Kidney (tissue), 13 donors: ENCODE measurements at regions not wholly inside any gene's neighbourhood (a gene's known extent, or its start where the extent isn't known, plus 50 kb on each side); places are given as distances from the start of the nearest gene placed in this dataset.

Source experiments
- DNase-seq, 5 donors: peaks; one replicate each; pipeline ENCODE4 v3.0.0-alpha.2; 2013 to 2020
- FAIRE-seq: peaks from 2 replicates; lab custom pipeline; 2012; peaks lifted over from hg19 to GRCh38; lab: Jason Lieb, UNC
- H3K27ac ChIP-seq, 2 donors: one replicate each; pipeline ENCODE4 v1.7.0; 2013; ENCODE audit warnings: low read depth in 2 of 2, low read length in 2 of 2, inconsistent platforms in 1 of 2
- H3K27me3 ChIP-seq: one replicate; pipeline ENCODE4 v1.7.1; 2013; ENCODE audit warnings: low read length, inconsistent platforms; ENCODE audit not compliant: control insufficient read depth, insufficient read depth
- H3K36me3 ChIP-seq, 3 donors: one replicate each; pipeline versions ENCODE4 v1.7.0 to v1.7.1; 2013; ENCODE audit warnings: low read length in 3 of 3, control low read depth in 1 of 3, inconsistent platforms in 1 of 3; ENCODE audit not compliant: insufficient read depth in 3 of 3, control insufficient read depth in 2 of 3
- H3K4me1 ChIP-seq, 3 donors: one replicate each; pipeline versions ENCODE4 v1.7.0 to v1.7.1; 2013; ENCODE audit warnings: low read length in 3 of 3, inconsistent platforms in 1 of 3, low read depth in 1 of 3; ENCODE audit not compliant: control insufficient read depth in 2 of 3, insufficient read depth in 2 of 3
- H3K4me3 ChIP-seq, 3 donors: one replicate each; pipeline versions ENCODE4 v1.7.0 to v1.8.1; 2013; ENCODE audit warnings: low read length in 3 of 3, control low read depth in 1 of 3, inconsistent platforms in 1 of 3
- H3K9ac ChIP-seq, 3 donors: one replicate each; pipeline versions ENCODE4 v1.7.0 to v1.7.1; 2013; ENCODE audit warnings: low read length in 3 of 3, control low read depth in 1 of 3, inconsistent platforms in 1 of 3
- H3K9me3 ChIP-seq, 3 donors: one replicate each; pipeline versions ENCODE4 v1.7.0 to v1.7.1; 2013; ENCODE audit warnings: low read length in 3 of 3, control low read depth in 1 of 3, inconsistent platforms in 1 of 3; ENCODE audit not compliant: control insufficient read depth in 2 of 3, insufficient read depth in 1 of 3
- CTCF ChIP-seq: IDR thresholded peaks from 3 replicates; pipeline ENCODE4 v1.5.1; 2012; ENCODE audit warnings: mild to moderate bottlenecking, moderate library complexity, borderline replicate concordance; ENCODE audit not compliant: insufficient read depth; ENCODE audit errors: extremely low read depth
- intact Hi-C: fragments of 100-400 bp; cut with DNase I; formaldehyde crosslinking; loops from one replicate; pipeline ENCODE4 v1.11.1; 2022
- donor health status: control.
- donor health status: control.
- donor health status: control.
- donor health status: control.
- donor health status: control.
- donor health status: DM: yes; HTN: yes; CAD: no.
- donor health status: Normal renal cell carcinoma (clear cell type).

DNA sequence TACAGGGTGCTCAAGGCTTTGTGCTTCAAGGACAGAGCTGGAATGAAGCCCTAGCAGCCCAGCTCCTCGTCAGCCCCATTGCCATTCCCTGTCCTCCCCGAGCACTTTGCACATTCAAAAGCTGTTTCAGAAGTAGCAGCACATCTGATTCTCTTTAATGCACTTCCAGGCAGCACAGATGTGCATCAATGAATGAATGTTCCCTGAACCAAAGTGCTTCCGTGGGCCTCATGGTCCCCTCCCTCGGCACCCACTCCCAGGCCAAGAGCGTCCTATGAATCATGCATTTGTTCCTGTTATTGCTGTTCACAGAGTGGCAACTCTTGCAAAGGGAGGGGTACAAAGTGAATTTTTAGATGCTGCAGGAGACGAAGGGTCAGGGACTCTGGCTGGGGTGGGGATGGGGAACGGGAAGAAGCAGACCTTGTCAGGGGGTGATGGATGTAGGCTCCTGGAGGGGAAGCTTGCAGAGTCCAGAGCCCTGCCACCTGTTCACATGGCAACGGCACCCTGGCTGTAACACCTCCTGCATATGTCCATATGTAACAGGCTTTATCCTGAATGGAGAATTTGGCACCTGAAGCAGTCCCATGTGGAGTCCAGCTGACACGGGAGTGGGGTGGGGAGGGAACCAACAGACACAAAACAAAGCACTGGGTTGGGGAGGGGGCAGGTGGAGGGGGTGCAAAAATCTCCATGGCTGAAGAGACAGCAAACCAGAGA lies 62.2 kb upstream of the BAIAP2L1 start:
- intact Hi-C loops = no loop called here
- H3K9me3 ChIP-seq = no peaks in the 10 kb centered on the region
- H3K27ac ChIP-seq = no peak overlapping the region
- no peak overlapping the region for H3K4me3 ChIP-seq
- no peak for TF ChIP-seq CTCF
- H3K27me3 ChIP-seq = no peaks in the 10 kb centered on the region
- H3K9ac ChIP-seq = no peak overlapping the region
- no peaks in the 10 kb centered on the region for H3K4me1 ChIP-seq
- DNase-seq (no peak), FAIRE-seq (no peak)
- H3K36me3 ChIP-seq = no peaks in the 10 kb centered on the region

DNA sequence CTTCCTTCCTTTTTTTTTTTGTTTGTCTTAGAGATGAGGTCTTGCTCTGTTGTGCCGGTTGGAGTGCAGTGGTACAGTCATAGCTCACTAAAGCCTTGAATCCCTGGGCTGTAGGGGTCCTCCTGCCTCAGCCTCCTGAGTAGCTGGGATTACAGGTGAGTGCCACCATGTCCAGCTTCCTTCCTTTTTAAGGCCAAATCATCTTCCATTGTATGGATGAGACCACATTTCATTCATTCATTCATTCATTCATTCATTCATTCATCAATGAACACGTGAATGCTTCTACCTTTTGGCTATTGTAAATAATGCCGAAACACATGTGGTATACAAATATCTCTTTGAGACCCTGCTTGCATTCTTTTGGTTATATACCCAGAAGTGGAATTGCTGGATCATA lies 60.0 kb upstream of the BAIAP2L1 start:
- no peak for FAIRE-seq
- no peaks in the 10 kb centered on the region for H3K4me1 ChIP-seq
- no peak overlapping the region for H3K27ac ChIP-seq

DNA sequence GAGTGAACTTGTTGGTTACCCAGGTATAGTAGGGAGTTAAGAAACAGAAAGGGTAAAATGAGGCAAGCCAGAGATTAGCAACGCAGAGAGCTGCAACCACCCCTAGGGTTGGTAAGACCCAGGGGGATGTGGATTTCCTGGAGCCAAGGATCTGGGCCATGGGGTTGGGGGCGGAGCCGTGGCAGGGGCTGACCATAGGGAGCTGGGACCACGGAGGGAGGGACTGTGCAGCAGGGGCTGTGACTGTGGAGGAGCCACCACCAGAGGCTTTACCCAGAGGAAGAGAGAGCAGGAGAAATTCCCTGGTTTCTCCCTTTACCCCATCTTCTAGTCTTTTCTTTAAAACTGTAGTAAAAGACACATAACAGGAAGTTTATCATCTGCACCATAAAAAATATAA lies 58.6 kb upstream of the BAIAP2L1 start:
- DNase-seq = no peak
- intact Hi-C loops = no loop called here
- Histone ChIP-seq H3K27me3 (no peaks in the 10 kb centered on the region), H3K36me3 (no peaks in the 10 kb centered on the region), H3K4me3 (no peak overlapping the region), H3K27ac (no peak overlapping the region), H3K9me3 (no peaks in the 10 kb centered on the region), H3K9ac (no peak overlapping the region), H3K4me1 (no peaks in the 10 kb centered on the region)
- FAIRE-seq = no peak
- no peak for TF ChIP-seq CTCF

More for the DNA sequence above, 60.0 kb upstream of the BAIAP2L1 start:
- no peak for TF ChIP-seq CTCF
- no peaks in the 10 kb centered on the region for H3K36me3 ChIP-seq
- no peaks in the 10 kb centered on the region for H3K9me3 ChIP-seq
- no peak overlapping the region for H3K4me3 ChIP-seq
- intact Hi-C loops = no loop called here
- no peak for DNase-seq
- H3K27me3 ChIP-seq = no peaks in the 10 kb centered on the region
- H3K9ac ChIP-seq = no peak overlapping the region
